Kasumi-1 (cell line): ENCODE measurements at regions not wholly inside any gene's neighbourhood (a gene's known extent, or its start where the extent isn't known, plus 50 kb on each side); places are given as distances from the start of the nearest gene placed in this dataset.
"Not testable (repeated sequence)": the region's sequence is repeated elsewhere in the genome, so short reads cannot be mapped to it uniquely, and the experiment has no call there.

Source experiments
- DNase-seq, 2 experiments: peaks; one replicate each; lab custom pipeline; 2025; lab: John Stamatoyannopoulos, UW

DNA sequence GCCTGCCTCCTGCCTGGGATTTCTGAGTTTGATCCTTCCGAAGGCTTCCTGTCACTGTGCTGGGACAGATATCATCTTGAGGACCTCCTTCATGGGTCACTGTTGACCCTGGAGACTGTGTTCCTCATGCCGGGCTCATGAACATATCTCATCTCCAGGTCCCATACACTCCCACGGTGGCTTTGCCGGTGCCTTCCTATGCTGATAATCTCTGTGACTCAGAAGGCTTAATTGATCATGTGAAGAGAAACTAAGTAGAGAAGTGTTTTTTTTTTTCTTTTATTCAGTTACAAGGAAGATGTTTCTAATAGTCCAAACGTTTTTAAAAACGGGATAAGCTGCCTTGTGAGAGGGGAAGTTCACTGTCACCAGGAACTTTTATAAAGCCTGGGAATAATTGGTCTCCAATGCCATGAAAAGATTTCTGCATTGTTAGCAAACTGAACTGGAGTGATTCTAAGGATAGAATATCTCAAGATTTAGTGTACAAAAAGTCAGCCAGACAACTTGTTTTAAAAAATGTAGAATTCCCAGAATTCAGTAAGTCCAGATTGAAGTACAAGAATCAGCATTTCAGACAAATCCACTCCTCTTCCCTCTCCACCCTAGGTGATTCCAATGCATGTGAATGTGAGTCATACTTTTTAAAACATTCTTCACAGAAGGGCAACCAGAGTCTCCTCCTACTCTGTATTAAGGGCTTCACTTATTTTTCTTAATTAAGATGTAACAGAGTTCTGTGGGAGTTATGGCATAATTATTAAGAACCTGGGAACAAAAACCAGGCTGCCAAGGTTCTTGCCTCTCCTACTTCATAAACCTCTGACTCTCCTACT, 139.8 kb upstream of the LGR5 start:
- no peak for DNase-seq

DNA sequence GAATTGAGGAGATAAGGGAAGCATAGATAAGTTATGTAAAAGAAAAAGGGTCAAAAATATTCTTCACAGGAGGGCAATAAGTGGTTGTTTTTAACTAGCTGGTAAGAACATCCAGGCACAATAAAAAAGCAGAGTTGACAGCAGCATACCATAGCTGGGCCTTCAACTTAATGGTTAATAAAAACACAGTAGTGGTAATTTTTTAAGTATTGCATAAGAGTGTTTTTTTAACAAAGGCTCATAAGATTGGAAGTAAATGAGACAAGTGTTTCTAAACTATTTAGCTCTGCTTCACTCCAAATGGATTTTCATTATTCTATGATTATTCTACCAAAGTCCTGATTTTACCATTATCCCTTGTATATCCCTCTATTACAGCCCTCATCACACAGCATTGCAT, 140.1 kb upstream of the TSPAN8 start:
- no peak for DNase-seq

DNA sequence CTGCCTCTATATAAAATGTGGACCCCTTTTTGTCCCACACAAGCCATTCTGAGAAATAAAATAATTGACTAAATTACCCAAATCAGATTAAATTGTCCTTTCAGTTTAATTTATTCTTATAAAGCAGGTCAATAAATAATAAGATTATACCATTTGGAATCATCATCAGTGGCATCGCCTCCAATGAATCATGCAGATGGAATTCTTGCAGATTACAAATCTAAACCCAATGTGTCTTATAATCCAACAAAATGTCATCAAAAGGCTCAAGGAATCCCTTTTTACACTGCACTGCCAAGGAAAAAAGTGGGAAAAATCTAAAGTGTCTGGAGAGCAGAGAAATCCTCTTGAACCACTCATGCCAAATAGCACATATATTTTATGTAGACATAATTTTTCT, 138.2 kb upstream of the TSPAN8 start:
- no peak for DNase-seq

GRCh38 chr12:71291746-71292145, 133.9 kb upstream of the TSPAN8 start:
- no peak for DNase-seq

GRCh38 chr12:71283883-71284282, 126.1 kb upstream of the TSPAN8 start:
- no peak for DNase-seq

- no peak for DNase-seq
These were observed 125.1 kb upstream of the TSPAN8 start for GRCh38 chr12:71282925-71283324.

GRCh38 chr12:71282020-71282419, 124.2 kb upstream of the TSPAN8 start:
- no peak for DNase-seq

DNA sequence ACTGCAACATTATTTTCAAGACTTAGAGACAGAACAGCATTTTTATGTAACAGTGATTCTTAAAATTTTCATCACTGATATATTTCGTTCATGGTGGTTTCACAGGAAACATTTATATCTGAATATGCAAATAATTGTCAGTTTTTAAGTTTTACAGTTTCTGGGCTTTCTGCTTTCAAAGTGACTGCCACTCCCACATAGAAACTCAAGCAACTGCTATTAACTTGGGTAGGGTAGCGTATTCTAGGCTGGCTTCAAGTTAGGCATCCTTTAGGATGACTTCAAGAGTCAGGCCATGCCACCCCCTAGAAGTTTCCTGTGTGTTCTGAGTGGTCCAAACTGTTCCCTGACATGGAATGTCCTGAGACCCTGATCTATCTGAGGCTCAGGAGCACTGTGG, 123.6 kb upstream of the TSPAN8 start:
- no peak for DNase-seq

GRCh38 chr12:71277866-71278265, 120.1 kb upstream of the TSPAN8 start:
- DNase-seq: no peak

GRCh38 chr12:71276541-71276940, 118.7 kb upstream of the TSPAN8 start:
- DNase-seq: no peak

GRCh38 chr12:71270794-71271193, 113.0 kb upstream of the TSPAN8 start:
- DNase-seq: not testable (repeated sequence)

GRCh38 chr12:71270057-71270456, 112.3 kb upstream of the TSPAN8 start:
- DNase-seq: no peak

DNA sequence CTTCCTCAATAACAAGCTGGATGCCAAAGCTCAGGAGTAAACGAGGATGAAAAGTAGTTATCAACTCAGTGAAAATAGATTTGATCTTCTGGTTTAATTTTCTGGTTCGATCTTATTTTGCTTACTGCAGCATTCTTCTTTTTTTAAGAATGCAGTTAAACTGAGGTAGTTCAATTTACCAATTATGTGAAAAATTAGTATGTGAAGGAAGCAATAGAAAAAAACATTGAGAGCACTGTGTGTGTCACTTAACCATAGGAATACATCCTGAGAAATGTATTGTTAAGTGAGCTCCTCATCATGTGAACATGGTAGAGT, 111.4 kb upstream of the TSPAN8 start:
- DNase-seq: no peak

DNA sequence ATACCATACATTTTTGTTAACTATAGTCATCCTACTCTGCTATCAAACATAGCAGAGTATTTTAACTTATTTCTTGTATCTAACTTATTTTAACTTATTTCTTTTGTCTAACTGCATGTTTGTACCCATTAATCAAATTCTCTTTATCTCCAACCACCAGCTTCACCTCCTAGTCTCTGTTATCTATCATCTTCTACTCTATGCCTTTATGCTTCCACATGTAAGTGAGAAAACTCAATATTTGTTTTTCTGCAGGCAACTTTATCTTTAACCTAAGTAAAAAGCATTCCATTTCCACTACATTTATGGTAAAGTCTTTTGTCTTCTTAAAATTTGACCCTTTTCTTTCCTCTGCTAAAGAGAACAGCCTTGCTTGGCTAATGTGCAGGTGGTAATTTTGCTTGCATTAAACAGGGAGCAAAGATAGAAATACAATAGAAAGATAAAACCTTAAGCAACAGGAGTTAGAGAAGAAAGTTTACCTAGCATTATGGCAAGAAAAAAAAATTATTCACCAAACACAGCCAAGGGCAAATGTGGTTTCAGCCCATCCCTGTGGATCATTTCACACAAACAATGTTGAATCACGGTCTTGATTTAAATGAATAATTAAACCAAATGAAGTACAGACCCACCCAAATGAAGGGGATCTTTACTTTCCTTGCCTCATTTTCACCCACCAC, 110.9 kb upstream of the TSPAN8 start:
- no peak for DNase-seq

GRCh38 chr12:71266606-71267005, 108.8 kb upstream of the TSPAN8 start:
- no peak for DNase-seq

DNA sequence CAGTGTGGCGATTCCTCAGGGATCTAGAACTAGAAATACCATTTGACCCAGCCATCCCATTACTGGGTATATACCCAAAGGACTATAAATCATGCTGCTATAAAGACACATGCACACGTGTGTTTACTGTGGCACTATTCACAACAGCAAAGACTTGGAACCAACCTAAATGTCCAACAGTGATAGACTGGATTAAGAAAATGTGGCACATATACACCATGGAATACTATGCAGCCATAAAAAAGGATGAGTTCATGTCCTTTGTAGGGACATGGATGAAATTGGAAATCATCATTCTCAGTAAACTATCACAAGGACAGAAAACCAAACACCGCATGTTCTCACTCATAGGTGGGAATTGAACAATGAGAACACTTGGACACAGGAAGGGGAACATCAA, 107.9 kb upstream of the TSPAN8 start:
- not testable (repeated sequence) for DNase-seq

- no peak for DNase-seq
These were observed 104.7 kb upstream of the TSPAN8 start for GRCh38 chr12:71262466-71262865.

- DNase-seq: no peak
These were observed 94.7 kb upstream of the TSPAN8 start for GRCh38 chr12:71252473-71252872.

DNA sequence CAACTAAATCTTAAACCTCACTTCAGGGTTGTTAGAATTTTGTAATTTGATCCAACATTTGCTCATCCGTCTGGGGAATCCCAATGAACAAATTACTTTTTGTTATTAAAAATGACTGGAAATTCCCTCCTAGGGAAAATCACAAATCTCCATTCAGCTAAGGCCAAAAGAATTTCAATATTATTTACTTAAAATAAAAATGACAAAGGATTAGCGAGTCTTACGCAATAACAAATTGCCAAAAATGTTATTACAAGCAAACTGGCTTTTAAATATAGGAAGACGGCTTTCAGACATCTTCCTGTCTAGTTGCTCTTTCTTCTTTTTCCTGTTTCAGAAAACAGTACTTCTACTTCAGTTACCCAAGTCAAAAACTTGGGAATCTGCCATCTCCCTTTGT, 92.4 kb upstream of the TSPAN8 start:
- DNase-seq: no peak

GRCh38 chr12:71243370-71243769, 85.6 kb upstream of the TSPAN8 start:
- DNase-seq: no peak

GRCh38 chr12:71242511-71242910, 84.7 kb upstream of the TSPAN8 start:
- no peak for DNase-seq

GRCh38 chr12:71240946-71241345, 83.1 kb upstream of the TSPAN8 start:
- DNase-seq: no peak

DNA sequence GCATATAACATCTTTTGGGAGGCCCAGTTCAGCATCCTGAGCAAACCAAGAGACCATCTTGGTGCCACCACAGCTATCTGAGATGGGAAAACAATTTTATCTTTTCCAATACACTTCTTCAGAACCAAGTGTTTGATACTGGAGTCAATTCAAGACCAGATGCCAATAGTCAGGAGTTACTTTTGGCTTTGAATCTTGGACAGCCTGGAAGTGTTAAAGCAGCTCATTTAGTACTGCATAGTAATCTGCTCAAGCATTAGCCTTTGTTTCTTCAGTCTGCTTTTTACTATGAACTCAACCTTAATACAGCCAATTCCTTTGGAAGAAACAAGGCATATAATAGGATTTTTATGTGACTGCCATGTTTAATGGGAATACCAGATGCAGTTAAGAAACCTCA, 81.9 kb upstream of the TSPAN8 start:
- no peak for DNase-seq

DNA sequence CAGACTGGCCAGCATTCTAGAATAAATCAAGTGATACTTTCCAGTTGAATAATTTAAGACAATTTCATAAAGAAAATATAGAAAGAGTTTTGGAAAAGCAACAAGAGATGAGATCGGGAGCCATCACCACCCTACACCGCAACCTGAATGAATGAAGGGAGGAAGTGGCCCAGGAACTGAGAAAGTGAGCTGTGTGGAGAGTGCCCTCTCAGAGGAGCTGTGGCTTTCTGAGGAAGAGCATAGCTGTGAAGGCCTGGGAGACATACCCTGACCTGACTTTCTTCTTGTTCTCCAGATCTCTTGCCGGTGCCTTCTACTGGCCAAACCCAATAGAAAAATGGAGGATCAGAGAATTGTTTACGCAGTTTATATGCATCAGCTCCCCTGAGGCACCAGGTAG, 79.3 kb upstream of the TSPAN8 start:
- no peak for DNase-seq
